ENCODE measurements at regions not wholly inside any gene's neighbourhood (a gene's known extent, or its start where the extent isn't known, plus 50 kb on each side); places are given as distances from the start of the nearest gene placed in this dataset.

- no peak for DNase-seq
These were observed 422.6 kb upstream of the SETBP1 start for GRCh38 chr18:44258086-44258485.

- DNase-seq = no peak
These were observed 422.1 kb upstream of the SETBP1 start for GRCh38 chr18:44258576-44258975.

- no peak for DNase-seq
These were observed 421.1 kb upstream of the SETBP1 start for GRCh38 chr18:44259610-44260009.

GRCh38 chr18:44265437-44265836 lies 415.3 kb upstream of the SETBP1 start:
- DNase-seq = no peak

- no peak for DNase-seq
These were observed 407.4 kb upstream of the SETBP1 start for GRCh38 chr18:44273298-44273697.

GRCh38 chr18:44280479-44280878 lies 400.2 kb upstream of the SETBP1 start:
- no peak for DNase-seq

GRCh38 chr18:44286049-44286448 lies 394.6 kb upstream of the SETBP1 start:
- no peak for DNase-seq

GRCh38 chr18:44290366-44290977 lies 390.2 kb upstream of the SETBP1 start:
- DNase-seq = no peak

GRCh38 chr18:44298566-44298965 lies 382.1 kb upstream of the SETBP1 start:
- DNase-seq = no peak

GRCh38 chr18:44309185-44309584 lies 371.5 kb upstream of the SETBP1 start:
- no peak for DNase-seq

GRCh38 chr18:44320619-44321460 lies 359.8 kb upstream of the SETBP1 start:
- no peak for DNase-seq

- DNase-seq = no peak
These were observed 358.7 kb upstream of the SETBP1 start for GRCh38 chr18:44321868-44322590.

GRCh38 chr18:44323125-44323524 lies 357.6 kb upstream of the SETBP1 start:
- no peak for DNase-seq

- no peak for DNase-seq
These were observed 356.3 kb upstream of the SETBP1 start for GRCh38 chr18:44324361-44324760.

- DNase-seq = peak; percentile 4 to 20
These were observed 354.6 kb upstream of the SETBP1 start for GRCh38 chr18:44325903-44326635.

- no peak for DNase-seq
These were observed 348.8 kb upstream of the SETBP1 start for GRCh38 chr18:44331656-44332570.

GRCh38 chr18:44341759-44342158 lies 338.9 kb upstream of the SETBP1 start:
- DNase-seq = no peak

- no peak for DNase-seq
These were observed 338.5 kb upstream of the SETBP1 start for GRCh38 chr18:44342162-44342561.

- no peak for DNase-seq
These were observed 337.7 kb upstream of the SETBP1 start for GRCh38 chr18:44342946-44343345.

GRCh38 chr18:44343570-44343969 lies 337.1 kb upstream of the SETBP1 start:
- DNase-seq = no peak

GRCh38 chr18:44356566-44357157 lies 324.0 kb upstream of the SETBP1 start:
- DNase-seq = no peak

GRCh38 chr18:44358402-44358801 lies 322.3 kb upstream of the SETBP1 start:
- DNase-seq = no peak
